GM19372 (cell line): ENCODE measurements at regions not wholly inside any gene's neighbourhood (a gene's known extent, or its start where the extent isn't known, plus 50 kb on each side); places are given as distances from the start of the nearest gene placed in this dataset.
A peak's percentile ranks its signal among the peaks of the same experiment; 100 is the strongest.

Experiments
- ATAC-seq: cut with Tn5 transposase; IDR thresholded peaks from one replicate; pipeline ENCODE4 v1.9.1; 2021; ENCODE audit warnings: mild to moderate bottlenecking, low read depth, moderate library complexity; ENCODE audit not compliant: unreplicated experiment

DNA sequence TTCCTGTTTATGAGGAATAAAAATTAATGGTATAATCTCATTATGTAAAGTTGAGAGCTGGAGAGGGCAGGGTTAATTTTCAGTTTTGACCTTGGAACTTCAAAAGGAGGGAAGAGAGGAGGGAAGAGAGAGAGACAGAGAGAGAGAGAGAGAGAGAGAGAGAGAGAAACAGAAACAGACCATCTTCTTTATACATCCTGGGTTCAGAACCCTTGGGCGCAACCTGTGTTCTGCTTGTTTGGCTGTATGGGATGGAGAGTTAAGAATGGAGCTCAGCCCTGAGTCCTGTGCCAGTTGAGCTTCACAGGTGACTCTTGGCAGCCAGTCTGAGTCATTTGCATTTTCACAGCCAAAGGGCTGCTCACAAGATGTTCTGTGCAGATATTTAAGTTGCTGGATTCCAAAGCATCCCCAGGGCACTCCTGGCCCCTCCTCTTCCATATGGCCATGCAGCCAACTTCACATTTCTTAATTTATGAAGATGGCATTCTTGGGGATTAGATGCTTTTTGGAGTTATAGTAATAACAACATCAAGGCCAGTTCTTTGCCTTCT lies 143.5 kb downstream of the CARTPT start:
- ATAC-seq = no peak

DNA sequence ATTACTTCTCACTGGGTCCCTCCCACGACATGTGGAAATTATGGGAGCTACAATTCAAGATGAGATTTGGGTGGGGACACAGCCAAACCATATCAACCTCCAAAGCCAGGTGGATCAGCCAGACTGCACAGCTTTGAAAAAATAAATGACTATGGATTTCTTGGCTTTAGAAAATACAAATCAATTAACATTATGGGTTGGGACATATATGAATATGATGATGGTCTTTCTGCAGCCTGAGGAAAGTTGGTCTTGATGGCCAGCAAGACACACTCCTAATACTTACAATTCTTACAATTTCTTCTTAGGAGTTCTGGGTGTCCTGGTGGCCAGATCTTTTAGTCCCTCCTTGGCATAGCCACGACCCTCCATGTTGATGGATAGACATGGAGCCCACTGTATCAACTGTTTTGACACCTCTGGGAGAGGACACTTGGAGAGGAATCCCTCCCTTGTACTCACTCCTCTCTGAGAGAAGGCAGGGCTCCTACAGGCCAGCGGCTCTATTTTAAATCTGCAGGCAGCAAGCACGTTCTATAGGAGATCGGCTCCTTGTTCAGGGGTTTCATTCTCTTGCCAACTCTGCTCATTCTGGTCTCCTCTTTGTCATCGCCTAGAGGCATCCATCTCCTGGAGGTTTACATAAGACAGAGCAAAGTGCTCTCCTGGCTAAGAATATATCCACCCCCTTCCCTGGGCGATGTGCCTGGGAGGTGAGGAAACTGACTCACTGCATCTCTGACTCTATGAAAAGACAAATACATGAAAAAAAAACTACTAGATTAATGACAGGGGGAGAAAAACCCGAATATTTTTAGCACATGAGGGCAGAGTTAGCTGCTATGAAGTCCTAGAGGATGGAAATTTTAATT lies 145.9 kb downstream of the CARTPT start:
- no peak for ATAC-seq

DNA sequence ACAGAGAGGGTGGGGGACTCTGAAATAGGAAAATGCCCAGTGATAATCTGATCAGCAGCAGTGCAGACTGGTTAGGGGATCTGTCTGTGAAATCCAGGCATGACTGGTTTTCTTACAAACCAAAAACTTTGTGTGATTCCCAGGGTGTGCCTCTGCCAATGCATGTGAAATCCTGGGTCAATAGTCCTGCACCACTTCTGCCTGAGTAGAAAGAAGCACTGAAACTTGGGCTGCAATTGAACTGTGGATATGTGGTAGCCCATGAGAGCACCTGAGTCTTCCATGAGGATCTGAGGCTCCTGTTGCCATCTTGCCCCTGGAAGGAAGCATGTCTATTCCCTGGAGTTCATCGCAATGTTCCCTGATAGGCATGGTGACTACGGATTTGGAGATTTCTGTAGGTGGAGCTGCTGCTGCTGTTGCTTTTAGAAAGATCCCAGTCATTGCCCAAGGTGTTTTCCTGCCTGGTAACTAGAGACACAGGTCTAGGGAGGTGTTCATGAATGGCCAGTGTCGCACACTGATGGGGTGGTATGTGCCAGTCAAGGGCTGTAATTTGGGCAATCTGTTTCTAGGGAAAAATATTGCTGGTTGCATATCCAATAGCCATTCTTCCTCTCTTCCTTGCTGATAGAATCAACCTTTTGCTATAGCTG lies 146.7 kb downstream of the CARTPT start:
- ATAC-seq = no peak

DNA sequence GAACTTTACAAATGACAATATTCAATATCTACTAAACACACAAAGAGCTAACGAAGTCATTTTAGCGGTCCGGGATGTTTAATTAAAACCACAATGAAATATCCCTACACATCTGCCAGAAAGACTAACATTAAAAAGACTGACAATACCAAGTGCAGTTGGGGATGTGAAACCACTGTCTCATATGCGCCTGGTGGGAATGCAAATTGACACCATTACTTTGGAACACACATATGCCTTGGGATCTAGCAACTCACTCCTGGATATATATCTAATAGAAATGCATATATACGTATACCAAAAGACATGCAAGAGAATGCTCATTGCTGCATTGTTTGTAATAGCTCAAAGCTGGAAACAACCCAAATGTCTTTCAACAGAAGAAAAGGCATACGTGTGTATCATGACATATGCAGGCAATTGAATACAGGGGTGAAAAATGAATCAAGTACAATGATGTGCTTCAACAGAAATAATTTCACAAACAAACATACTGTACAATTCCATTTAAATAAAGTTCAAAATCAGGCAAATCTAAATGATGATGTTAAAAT lies 153.3 kb downstream of the CARTPT start:
- ATAC-seq = no peak

DNA sequence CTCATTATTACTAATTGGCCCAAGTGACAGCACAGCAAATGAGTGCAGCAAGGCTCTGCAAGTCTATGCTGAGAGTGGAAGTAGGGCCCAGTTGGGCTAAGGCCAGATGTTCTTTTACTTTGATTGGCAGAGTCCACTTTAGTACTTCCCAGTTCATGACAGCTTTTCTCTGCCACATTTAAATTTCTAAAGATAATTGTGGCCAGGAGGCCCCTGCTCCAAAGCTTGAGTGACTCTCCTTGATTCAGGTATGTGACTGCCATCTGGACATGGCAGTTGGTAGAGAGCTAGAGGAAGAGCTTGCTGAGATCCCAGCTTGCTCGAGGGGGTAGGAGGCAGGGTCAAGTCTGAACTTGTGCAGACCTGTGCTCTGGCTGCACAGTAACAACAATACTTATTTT lies 154.1 kb downstream of the CARTPT start:
- no peak for ATAC-seq

DNA sequence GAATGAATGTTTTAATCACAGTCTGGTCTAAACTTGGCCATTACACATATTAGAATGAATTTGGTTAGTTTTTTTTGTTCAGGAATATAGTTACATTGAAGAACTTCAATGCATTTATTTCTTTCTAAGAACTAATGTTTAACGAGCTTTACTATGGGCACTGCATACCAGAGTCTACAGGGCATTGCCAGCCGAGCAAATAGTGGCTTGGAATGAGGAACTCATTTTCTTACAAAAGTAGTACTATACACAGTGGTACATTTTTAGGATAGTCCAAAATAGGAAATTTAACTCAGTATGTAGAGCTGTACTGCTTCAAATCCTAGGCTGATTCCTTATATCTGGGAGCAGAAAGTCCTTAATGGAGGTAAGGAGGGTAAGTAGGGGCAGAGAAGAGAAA lies 155.4 kb downstream of the CARTPT start:
- no peak for ATAC-seq

DNA sequence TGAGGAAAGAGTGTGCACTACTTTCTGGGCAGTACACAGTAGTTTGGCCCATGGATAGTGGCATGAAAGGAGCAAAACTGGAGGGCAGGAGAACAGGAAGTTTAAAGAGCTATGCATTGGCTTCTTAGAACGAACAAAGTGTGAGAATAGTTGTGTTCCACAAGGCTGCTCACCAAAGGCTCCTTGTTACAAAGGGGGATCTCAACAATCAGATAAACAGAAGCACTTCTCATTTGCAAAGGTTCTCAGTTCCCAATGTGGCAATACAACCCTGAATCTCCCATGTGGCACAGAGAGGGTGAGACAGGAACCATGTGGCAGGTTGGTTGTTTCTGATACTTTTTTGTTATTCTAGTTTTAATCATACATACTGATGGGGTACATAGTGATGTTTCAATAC lies 158.4 kb downstream of the CARTPT start:
- ATAC-seq = no peak

DNA sequence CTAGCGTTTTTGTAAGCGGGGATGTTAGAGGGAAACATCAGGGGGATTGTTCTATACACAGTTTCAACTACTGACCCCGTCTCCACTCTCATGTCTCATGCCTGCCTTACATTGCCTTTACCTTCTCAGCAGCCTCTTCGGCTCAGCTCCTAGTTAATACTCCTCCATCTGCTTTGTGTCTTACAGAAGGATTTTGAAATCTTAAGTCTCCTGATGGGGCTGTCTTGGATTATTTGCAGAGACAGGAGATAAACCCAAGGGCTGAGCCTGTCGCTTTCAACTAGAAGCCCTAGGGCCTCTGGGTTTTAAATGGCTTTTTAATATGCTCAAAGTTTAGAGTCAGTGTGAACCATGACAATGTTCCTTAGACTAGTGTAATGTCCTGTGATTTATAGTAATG lies 161.5 kb downstream of the CARTPT start:
- ATAC-seq = no peak

DNA sequence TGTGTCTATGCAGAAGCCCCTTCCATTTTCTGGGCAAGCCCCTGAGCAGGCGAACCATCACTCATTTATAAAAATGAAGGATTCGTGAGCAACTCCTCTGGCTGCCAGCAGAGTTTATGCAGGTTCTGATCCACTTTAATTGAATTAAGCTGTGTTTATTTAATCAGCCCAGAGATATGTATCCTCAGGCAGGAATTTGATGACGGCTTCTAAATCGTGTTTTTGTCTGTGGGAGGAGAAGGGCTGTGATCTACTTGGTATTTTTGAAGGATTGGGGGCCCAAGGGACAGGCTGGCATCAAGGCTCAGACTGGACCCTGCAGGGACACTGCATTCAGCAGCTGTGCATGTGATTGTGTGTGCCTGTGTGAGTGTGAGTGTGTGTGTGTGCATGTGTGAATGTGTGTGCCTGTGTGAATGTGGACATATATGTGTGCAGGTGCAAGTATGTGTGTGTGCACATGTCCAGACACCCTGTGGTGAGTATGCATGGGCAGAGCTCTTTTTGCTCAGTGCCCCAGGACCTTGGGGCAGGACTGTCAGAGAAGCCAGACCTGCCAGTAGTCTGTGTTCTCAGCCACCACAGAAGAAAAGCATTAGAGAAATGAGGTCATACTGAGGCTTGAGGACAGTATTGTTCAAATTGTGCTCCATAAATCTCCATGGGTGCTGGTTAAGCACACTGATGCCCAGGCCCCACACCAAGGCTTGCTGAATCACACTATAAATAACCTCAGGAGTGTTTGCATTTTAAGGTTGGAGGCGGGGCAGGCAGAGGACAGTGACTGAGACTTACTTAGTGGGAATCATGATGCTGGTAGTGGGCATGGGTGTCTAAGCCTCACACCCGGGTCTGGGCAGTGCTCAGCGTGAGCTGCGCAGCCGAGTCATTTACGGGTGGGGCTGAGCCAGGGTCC lies 164.0 kb downstream of the CARTPT start:
- ATAC-seq = no peak

DNA sequence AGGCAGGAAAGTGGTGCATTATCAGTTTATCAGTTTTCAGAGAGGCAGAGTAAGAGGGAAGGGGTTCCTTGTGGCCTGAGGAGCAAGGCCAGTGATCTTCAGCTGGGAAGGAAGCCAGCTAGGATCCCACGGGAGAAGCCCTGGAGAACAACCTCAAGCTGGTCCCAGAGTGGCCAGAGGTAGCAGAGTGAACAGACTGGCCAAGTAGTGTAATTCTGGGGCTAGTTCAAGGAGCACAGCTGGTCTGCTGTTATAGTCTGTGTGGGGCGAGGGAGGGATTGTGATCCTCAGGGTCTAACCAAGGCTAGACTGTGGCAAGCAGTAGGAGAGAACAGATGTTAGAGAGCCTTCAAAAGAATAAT lies 164.6 kb downstream of the CARTPT start:
- no peak for ATAC-seq

DNA sequence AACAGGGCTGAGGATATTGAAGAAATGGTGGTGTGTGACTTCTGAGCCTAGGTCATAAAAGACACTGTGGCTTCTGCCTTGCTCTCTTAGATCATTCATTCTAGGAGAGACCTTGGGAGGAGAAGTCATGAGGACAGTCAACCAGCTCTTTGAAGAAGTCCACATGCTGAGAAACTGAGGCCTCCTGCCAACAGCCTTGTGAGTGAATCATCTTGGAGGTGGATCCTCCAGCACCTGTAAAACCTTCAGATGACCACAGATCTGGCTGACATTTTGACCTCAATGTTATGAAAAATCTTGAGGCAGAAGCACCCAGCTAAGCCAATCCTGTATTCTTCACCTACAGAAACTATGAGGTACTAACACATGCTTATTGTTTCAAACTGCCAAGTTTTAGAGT lies 165.9 kb downstream of the CARTPT start:
- no peak for ATAC-seq

DNA sequence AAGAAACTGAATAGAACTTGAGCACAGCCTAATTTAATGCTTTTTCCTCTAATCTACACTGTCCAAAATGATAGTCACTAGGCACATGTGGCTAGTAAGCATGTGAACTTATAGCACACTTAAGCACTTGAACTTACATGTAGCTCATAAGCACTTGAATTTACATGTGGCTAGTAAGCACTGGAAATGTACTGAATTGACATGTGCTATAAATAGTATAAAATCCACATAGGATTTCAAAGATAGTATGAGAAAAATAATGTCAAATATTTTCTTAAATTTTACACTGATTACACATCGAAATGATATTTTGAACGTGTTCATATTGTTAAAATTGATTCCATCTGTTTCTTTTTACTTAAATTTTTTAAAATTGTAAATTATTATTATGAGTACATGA lies 167.3 kb downstream of the CARTPT start:
- ATAC-seq = no peak

DNA sequence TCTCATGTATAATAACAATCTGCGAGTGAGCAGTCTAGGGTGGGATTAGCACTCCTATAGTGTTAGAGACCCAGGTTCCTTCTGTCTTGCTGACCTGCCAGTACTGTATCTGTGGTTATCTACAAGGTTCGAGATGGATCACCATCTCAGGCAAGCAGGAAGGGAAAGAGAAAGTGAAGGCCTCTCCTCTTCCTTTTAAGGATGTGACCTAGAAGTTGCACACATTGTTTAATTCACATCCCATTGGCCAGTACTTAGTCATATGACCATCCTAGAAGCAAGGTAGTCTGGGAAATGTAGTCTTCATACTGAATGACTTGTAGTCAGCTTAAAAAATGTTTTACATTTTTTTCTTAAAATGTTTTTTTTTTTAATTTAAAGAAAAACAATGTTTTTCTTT lies 168.6 kb downstream of the CARTPT start:
- peak; percentile 97 for ATAC-seq

DNA sequence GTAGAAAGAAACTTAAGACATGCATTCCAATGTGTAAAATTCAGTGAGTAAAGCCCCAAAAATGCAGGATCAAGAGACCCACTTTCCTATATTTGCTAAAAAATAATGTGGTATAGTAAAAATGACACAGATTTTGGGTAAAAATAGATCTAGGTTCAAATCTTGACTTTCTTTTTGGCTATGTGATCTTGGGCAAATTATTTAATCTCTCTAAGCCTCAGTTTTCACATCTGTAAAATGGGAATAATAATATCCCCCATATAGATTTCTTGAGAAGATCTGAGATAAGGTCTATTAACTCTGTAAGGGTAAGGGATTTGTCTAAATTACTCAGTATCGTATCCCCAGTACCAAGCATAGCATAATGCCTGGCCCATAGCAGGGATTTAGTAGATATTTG lies 172.3 kb downstream of the CARTPT start:
- ATAC-seq = no peak

DNA sequence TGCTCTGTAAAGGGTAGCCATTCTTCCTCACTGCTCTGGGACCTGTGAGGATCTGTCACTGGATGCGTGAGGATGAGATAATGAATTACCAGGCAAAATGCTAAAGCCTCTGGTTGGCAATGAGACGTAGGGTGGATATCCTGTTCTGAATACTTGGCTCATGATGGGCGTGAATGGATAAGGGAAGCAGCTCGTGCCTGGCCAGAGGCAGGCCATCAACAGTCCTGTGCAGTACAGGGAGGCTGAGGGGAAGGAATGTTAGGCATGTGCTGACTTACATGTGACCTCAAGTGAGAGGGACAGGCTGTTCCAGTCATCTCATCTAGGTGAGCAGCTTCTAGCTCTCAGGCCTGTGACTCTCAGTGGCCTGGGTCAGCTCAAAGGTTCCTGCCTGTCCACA lies 172.8 kb downstream of the CARTPT start:
- no peak for ATAC-seq

DNA sequence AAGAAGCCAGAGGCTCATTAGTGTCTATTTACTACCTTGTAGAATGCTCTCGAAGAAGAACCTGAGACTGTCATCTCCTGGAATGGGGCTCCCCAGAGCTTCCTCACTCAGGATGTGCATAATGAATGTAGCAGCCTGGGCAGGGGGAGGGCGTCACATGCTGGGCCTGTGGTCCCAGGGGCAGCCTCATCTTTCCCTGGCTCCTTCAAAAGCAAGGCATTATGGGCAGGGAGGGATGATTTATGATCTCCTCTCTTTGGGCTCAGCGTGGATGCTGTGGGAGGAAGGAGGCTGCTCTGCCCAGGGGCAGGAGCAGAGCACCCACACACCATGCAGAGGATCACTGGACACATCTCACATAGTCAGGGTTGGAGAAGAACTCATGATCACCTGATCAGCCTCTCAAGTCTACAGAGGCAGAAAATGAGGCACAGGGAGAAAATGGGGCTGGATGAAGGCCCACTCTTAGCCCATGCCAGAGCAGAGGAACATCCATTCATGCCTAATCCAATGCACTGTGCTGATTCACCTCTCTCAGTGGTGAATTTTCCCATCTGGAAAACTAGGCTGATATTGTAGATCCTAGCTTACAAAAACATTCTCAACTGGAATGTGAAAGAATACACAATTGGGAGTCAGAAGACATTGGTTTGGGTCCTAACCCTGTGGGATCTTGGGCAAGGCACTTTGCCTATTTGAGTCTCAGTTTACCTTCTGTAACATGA lies 173.7 kb downstream of the CARTPT start:
- ATAC-seq = no peak

DNA sequence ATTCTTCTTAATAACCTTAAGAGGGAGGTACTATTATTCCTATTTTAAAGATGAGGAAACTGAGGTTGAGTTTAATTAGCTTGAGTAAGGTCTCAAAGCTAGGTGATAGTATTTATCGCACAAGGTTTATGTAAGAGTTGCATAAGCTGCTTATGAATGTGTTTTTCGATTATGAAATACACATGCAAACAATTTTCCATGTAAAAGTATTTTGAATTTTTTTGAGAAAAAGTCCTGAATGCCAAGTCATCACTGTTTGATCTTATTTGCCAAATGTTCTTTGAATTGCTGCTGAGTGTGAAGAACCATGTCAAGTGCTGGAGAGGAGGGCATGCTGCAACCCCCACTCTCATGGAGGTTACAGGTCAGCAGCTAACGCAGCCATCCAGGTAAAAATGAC lies 174.4 kb downstream of the CARTPT start:
- ATAC-seq = no peak

DNA sequence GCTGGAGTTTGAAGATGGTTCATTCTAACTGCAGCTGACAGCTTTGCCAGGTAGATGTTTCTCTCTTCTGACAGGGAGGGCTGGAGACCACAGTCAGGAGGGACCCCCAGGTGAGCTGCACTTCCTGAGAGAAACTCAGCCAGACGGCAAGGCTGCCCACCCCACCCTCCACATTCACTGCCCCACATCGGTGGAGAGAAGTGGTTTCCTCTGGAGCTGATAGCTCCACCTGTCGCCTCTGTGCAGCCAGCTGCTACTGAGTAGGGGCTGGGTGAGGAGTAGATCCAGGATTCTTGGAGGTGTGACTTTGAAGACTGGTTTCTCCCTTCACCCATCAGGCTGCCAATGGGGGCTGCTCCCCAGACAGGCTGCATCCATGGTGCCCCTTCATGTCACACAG lies 175.0 kb downstream of the CARTPT start:
- no peak for ATAC-seq

DNA sequence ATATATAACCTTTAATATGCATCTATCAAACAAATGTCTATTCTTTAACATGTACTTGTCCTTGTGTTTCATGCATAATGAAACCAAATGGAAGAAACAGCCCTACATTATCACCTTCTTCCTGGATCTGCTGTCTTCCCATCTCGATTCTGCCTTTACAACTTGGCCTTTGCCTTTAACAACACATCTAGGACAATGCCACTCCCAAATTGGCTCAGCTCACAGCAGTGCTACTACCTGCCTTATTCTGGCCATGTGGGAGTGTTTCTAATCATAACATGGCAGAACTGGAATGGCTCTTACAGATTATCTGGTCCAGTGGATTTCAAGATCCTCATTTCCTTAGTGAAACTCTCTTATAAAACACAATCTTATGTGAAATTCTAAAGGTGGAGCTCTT lies 176.5 kb downstream of the CARTPT start:
- no peak for ATAC-seq

DNA sequence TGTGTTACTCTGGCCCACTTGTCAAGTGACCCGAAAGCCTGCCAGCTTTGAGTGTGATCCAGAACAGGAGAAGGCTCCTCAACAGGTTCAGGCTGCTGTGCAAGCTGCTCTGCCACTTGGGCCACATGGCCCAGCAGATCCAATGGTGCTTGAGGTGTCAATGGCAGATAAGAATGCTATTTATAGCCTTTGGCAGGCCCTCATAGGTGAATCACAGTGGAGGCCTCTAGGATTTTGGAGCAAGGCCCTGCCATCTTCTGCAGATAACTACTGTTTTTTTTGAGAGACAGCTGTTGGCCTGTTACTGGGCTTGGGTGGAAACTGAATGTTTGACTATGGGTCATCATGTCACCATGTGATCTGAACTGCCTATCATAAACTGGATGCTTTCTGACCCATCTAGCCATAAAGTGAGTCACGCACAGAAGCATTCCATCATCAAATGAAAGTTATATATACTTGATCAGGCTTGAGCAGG lies 180.8 kb downstream of the CARTPT start:
- ATAC-seq = no peak
